Skeletal muscle satellite cell (primary cell): ENCODE measurements at regions not wholly inside any gene's neighbourhood (a gene's known extent, or its start where the extent isn't known, plus 50 kb on each side); places are given as distances from the start of the nearest gene placed in this dataset.

Experiments
- H3K27me3 ChIP-seq: 2 replicates; pipeline ENCODE4 v1.7.0; 2013; ENCODE audit warnings: low read length; ENCODE audit not compliant: control insufficient read depth, insufficient read depth
- H3K36me3 ChIP-seq: 2 replicates; pipeline ENCODE4 v1.7.0; 2013; ENCODE audit warnings: mild to moderate bottlenecking, control low read depth, low read length; ENCODE audit not compliant: insufficient read depth
- H3K4me1 ChIP-seq: 2 replicates; pipeline ENCODE4 v1.7.0; 2013; ENCODE audit warnings: low read length; ENCODE audit not compliant: control insufficient read depth, insufficient read depth
- H3K4me2 ChIP-seq: 2 replicates; pipeline ENCODE4 v1.7.0; 2013; ENCODE audit warnings: mild to moderate bottlenecking, low read length
- H3K4me3 ChIP-seq: 2 replicates; pipeline ENCODE4 v1.7.0; 2013; ENCODE audit warnings: low read length
- H3K9ac ChIP-seq: 2 replicates; pipeline ENCODE4 v1.7.0; 2013; ENCODE audit warnings: mild to moderate bottlenecking, low read depth, low read length, moderate library complexity
- H3K9me3 ChIP-seq: replicated peaks from 2 replicates; pipeline ENCODE4 v1.7.0; 2013; ENCODE audit warnings: mild to moderate bottlenecking, control low read depth, low read length

- no peaks in the 10 kb centered on the region for H3K9me3 ChIP-seq
- H3K4me2 ChIP-seq, result no peak overlapping the region
- H3K4me1 ChIP-seq, result no peaks in the 10 kb centered on the region
- no peak overlapping the region for H3K9ac ChIP-seq
- H3K27me3 ChIP-seq, result no peaks in the 10 kb centered on the region
- H3K4me3 ChIP-seq, result no peak overlapping the region
- H3K36me3 ChIP-seq, result no peaks in the 10 kb centered on the region
Observed at GRCh38 chr6:120411394-120411793, 922.9 kb downstream of the TBC1D32 start.

- no peaks in the 10 kb centered on the region for H3K4me1 ChIP-seq
- H3K27me3 ChIP-seq, result no peaks in the 10 kb centered on the region
- no peaks in the 10 kb centered on the region for H3K9me3 ChIP-seq
- no peak overlapping the region for H3K4me2 ChIP-seq
- H3K36me3 ChIP-seq, result no peaks in the 10 kb centered on the region
- H3K9ac ChIP-seq, result no peak overlapping the region
- no peak overlapping the region for H3K4me3 ChIP-seq
Observed at GRCh38 chr6:120410586-120410985, 923.7 kb downstream of the TBC1D32 start.

GRCh38 chr6:120407696-120408095 lies 926.6 kb downstream of the TBC1D32 start:
- no peaks in the 10 kb centered on the region for H3K9me3 ChIP-seq
- H3K9ac ChIP-seq, result no peak overlapping the region
- H3K4me1 ChIP-seq, result no peaks in the 10 kb centered on the region
- H3K4me3 ChIP-seq, result no peak overlapping the region
- H3K4me2 ChIP-seq, result no peak overlapping the region
- H3K27me3 ChIP-seq, result no peaks in the 10 kb centered on the region
- no peaks in the 10 kb centered on the region for H3K36me3 ChIP-seq

GRCh38 chr6:120405947-120406346 lies 928.3 kb downstream of the TBC1D32 start:
- no peaks in the 10 kb centered on the region for H3K4me1 ChIP-seq
- no peaks in the 10 kb centered on the region for H3K36me3 ChIP-seq

GRCh38 chr6:120395784-120396183 lies 938.5 kb downstream of the TBC1D32 start:
- Histone ChIP-seq H3K9ac (no peak overlapping the region), H3K36me3 (no peaks in the 10 kb centered on the region), H3K4me2 (no peak overlapping the region), H3K4me3 (no peak overlapping the region), H3K9me3 (no peaks in the 10 kb centered on the region), H3K4me1 (no peaks in the 10 kb centered on the region), H3K27me3 (no peaks in the 10 kb centered on the region)

More at GRCh38 chr6:120405947-120406346, 928.3 kb downstream of the TBC1D32 start:
- no peaks in the 10 kb centered on the region for H3K27me3 ChIP-seq
- H3K9ac ChIP-seq, result no peak overlapping the region
- no peak overlapping the region for H3K4me2 ChIP-seq
- no peaks in the 10 kb centered on the region for H3K9me3 ChIP-seq
- no peak overlapping the region for H3K4me3 ChIP-seq

GRCh38 chr6:120395330-120395729 lies 939.0 kb downstream of the TBC1D32 start:
- H3K4me1 ChIP-seq, result no peaks in the 10 kb centered on the region

GRCh38 chr6:120392941-120393340 lies 941.3 kb downstream of the TBC1D32 start:
- no peaks in the 10 kb centered on the region for H3K4me1 ChIP-seq
- H3K36me3 ChIP-seq, result no peaks in the 10 kb centered on the region
- H3K9me3 ChIP-seq, result no peaks in the 10 kb centered on the region
- no peak overlapping the region for H3K9ac ChIP-seq
- H3K4me3 ChIP-seq, result no peak overlapping the region
- H3K27me3 ChIP-seq, result no peaks in the 10 kb centered on the region
- no peak overlapping the region for H3K4me2 ChIP-seq

More at GRCh38 chr6:120395330-120395729, 939.0 kb downstream of the TBC1D32 start:
- Histone ChIP-seq H3K9ac (no peak overlapping the region), H3K27me3 (no peaks in the 10 kb centered on the region), H3K9me3 (no peaks in the 10 kb centered on the region), H3K4me3 (no peak overlapping the region), H3K4me2 (no peak overlapping the region), H3K36me3 (no peaks in the 10 kb centered on the region)

GRCh38 chr6:120384671-120385070 lies 949.6 kb downstream of the TBC1D32 start:
- no peak overlapping the region for H3K4me2 ChIP-seq
- no peak overlapping the region for H3K9ac ChIP-seq
- H3K36me3 ChIP-seq, result no peaks in the 10 kb centered on the region
- H3K4me1 ChIP-seq, result no peaks in the 10 kb centered on the region
- no peaks in the 10 kb centered on the region for H3K9me3 ChIP-seq
- H3K4me3 ChIP-seq, result no peak overlapping the region
- no peaks in the 10 kb centered on the region for H3K27me3 ChIP-seq

GRCh38 chr6:120383681-120384080 lies 950.6 kb downstream of the TBC1D32 start:
- Histone ChIP-seq H3K4me3 (no peak overlapping the region), H3K9ac (no peak overlapping the region), H3K9me3 (no peaks in the 10 kb centered on the region), H3K27me3 (no peaks in the 10 kb centered on the region), H3K4me2 (no peak overlapping the region), H3K4me1 (no peaks in the 10 kb centered on the region), H3K36me3 (no peaks in the 10 kb centered on the region)

- Histone ChIP-seq H3K4me1 (no peaks in the 10 kb centered on the region), H3K27me3 (no peaks in the 10 kb centered on the region), H3K9ac (no peak overlapping the region), H3K4me2 (no peak overlapping the region), H3K36me3 (no peaks in the 10 kb centered on the region), H3K9me3 (no peaks in the 10 kb centered on the region), H3K4me3 (no peak overlapping the region)
Observed at GRCh38 chr6:120378582-120379220, 955.6 kb downstream of the TBC1D32 start.

- no peaks in the 10 kb centered on the region for H3K36me3 ChIP-seq
- H3K27me3 ChIP-seq, result no peaks in the 10 kb centered on the region
- no peak overlapping the region for H3K4me2 ChIP-seq
- no peak overlapping the region for H3K4me3 ChIP-seq
- no peaks in the 10 kb centered on the region for H3K9me3 ChIP-seq
- no peaks in the 10 kb centered on the region for H3K4me1 ChIP-seq
- no peak overlapping the region for H3K9ac ChIP-seq
Observed at GRCh38 chr6:120373185-120373584, 961.1 kb downstream of the TBC1D32 start.

GRCh38 chr6:120363429-120363828 lies 970.9 kb downstream of the TBC1D32 start:
- no peaks in the 10 kb centered on the region for H3K9me3 ChIP-seq
- H3K4me3 ChIP-seq, result no peak overlapping the region
- H3K27me3 ChIP-seq, result no peaks in the 10 kb centered on the region
- H3K4me2 ChIP-seq, result no peak overlapping the region
- H3K4me1 ChIP-seq, result no peaks in the 10 kb centered on the region
- H3K36me3 ChIP-seq, result no peaks in the 10 kb centered on the region
- no peak overlapping the region for H3K9ac ChIP-seq
